Chondrocyte (in vitro differentiated cells): ENCODE measurements at regions not wholly inside any gene's neighbourhood (a gene's known extent, or its start where the extent isn't known, plus 50 kb on each side); places are given as distances from the start of the nearest gene placed in this dataset.

Experiments
- DNase-seq: peaks from one replicate; pipeline ENCODE4 v3.0.0; 2021; ENCODE audit warnings: mixed read lengths, low spot score
- H3K27ac Mint-ChIP-seq: one replicate; pipeline ENCODE4 v1.8.0; 2021; ENCODE audit warnings: mild to moderate bottlenecking, moderate library complexity, mixed read lengths; ENCODE audit not compliant: unreplicated experiment
- H3K27me3 Mint-ChIP-seq: 2 replicates; pipeline ENCODE4 v1.8.0; 2021; ENCODE audit warnings: low read depth, mixed read lengths
- H3K36me3 Mint-ChIP-seq: 2 replicates; pipeline ENCODE4 v1.8.0; 2021; ENCODE audit warnings: low read depth, mixed read lengths
- H3K4me1 Mint-ChIP-seq: 2 replicates; pipeline ENCODE4 v1.8.0; 2021; ENCODE audit warnings: low read depth, mild to moderate bottlenecking, mixed read lengths
- H3K4me3 Mint-ChIP-seq: one replicate; pipeline ENCODE4 v1.8.0; 2021; ENCODE audit warnings: mild to moderate bottlenecking, moderate library complexity, mixed read lengths; ENCODE audit not compliant: unreplicated experiment
- H3K9me3 Mint-ChIP-seq: 2 replicates; pipeline ENCODE4 v1.8.0; 2021; ENCODE audit warnings: low read depth, mixed read lengths
- TF ChIP-seq, protein P1 (sequence below): fragments of 200-600 bp; sonication (generic); IDR thresholded peaks from 2 replicates; pipeline ENCODE4 v1.5.0; 2021; ENCODE audit warnings: antibody characterized with exemption, mild to moderate bottlenecking, moderate library complexity

DNA sequence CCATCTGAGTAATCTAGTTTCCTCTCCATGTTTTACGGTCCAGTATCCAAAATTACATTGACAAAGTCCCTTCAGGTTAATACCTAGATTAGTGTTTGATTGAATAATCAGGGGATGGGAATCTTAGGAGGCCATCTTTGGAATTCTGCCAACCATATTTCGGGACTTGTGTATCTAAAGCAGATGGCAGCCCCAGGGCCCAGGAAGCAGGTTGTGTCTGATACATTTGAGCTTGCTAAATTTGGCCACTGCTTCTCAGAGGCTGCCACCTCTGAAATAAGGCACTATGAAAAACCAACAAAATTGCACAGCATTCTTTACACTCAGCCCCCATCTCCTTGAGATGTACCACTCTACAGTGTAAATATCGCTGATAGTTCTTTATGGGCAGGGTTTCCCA, 102.1 kb downstream of the ASB9 start:
- no peak for DNase-seq
- Mint-ChIP-seq H3K27ac (no peak overlapping the region), H3K36me3 (no peaks in the 10 kb centered on the region), H3K9me3 (peaks cover 2% of the 10 kb centered on the region), H3K27me3 (no peaks in the 10 kb centered on the region), H3K4me1 (no peaks in the 10 kb centered on the region), H3K4me3 (no peak overlapping the region)
- TF ChIP-seq, protein P1, sequence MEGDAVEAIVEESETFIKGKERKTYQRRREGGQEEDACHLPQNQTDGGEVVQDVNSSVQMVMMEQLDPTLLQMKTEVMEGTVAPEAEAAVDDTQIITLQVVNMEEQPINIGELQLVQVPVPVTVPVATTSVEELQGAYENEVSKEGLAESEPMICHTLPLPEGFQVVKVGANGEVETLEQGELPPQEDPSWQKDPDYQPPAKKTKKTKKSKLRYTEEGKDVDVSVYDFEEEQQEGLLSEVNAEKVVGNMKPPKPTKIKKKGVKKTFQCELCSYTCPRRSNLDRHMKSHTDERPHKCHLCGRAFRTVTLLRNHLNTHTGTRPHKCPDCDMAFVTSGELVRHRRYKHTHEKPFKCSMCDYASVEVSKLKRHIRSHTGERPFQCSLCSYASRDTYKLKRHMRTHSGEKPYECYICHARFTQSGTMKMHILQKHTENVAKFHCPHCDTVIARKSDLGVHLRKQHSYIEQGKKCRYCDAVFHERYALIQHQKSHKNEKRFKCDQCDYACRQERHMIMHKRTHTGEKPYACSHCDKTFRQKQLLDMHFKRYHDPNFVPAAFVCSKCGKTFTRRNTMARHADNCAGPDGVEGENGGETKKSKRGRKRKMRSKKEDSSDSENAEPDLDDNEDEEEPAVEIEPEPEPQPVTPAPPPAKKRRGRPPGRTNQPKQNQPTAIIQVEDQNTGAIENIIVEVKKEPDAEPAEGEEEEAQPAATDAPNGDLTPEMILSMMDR: no peak

DNA sequence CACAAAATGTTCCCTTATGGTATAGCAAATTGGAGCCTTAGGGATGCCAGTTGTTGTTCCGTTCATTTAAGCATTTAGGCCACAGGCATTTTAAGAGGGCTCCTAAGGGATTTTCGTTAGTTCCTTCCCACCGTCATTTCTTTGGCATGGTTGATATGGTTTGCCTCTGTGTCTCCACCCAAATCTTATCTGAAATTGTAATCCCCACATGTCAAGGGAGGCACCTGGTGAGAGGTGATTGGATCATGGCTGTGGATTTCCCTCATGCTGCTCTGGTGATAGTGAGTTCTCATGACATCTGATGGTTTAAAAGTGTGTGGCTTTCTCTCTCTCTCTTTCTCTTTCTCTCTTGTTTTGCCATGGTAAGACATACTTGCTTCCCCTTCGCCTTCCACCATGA, 104.1 kb downstream of the ASB9 start:
- DNase-seq: no peak
- H3K27ac Mint-ChIP-seq: no peak overlapping the region
- H3K36me3 Mint-ChIP-seq: no peaks in the 10 kb centered on the region
- H3K9me3 Mint-ChIP-seq: peaks cover 2% of the 10 kb centered on the region
- TF ChIP-seq, protein P1: no peak
- H3K4me1 Mint-ChIP-seq: no peaks in the 10 kb centered on the region
- no peaks in the 10 kb centered on the region for H3K27me3 Mint-ChIP-seq
- H3K4me3 Mint-ChIP-seq: no peak overlapping the region

DNA sequence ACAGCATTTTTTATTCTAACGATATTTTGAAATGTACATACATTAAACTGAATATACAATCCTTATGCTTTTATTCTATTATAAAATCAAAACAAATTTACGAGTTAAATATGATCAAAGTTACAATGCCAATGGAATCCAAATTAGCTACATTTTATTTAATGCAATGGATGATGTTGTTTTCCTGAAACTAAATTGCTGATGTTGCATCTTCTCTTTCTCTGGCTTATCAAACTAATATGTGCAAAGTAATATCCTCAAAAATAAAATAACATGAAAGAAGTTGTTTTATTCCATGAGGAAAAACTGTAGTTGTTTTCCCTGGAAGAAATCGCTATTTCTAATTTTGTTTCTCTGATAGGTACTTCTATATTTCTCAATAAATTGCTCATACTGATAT, 106.8 kb downstream of the ASB9 start:
- TF ChIP-seq, protein P1: no peak
- peaks cover 2% of the 10 kb centered on the region for H3K9me3 Mint-ChIP-seq
- no peaks in the 10 kb centered on the region for H3K27me3 Mint-ChIP-seq
- no peak overlapping the region for H3K4me3 Mint-ChIP-seq
- H3K4me1 Mint-ChIP-seq: no peaks in the 10 kb centered on the region
- DNase-seq: no peak
- H3K27ac Mint-ChIP-seq: no peak overlapping the region
- H3K36me3 Mint-ChIP-seq: no peaks in the 10 kb centered on the region

DNA sequence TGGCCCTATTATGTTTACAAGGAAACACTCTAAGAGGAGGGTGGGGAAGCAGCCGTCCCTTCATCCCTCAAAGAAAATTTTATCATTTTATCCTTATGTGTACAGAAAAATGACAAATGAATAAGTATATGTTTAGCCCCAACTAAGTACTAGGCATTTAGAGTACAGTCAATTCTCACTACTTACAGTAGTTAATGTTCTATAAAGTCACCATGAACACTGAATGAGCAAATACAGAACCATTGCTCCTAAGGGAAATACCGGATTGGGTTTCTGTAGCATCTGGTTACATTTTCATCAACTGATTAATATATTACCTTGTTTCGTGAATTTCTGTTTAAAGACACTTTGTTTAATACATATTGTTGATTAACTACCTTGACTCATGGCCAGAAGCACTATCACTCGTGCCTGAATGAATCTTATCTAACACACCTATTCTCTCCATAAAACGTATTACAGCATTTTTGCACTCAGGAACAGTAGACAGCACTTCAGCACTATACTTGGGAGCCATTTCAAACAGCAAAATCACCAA, 109.3 kb downstream of the ASB9 start:
- Mint-ChIP-seq H3K27ac (no peak overlapping the region), H3K4me3 (no peak overlapping the region), H3K36me3 (no peaks in the 10 kb centered on the region), H3K9me3 (no peaks in the 10 kb centered on the region), H3K27me3 (no peaks in the 10 kb centered on the region), H3K4me1 (no peaks in the 10 kb centered on the region)
- TF ChIP-seq, protein P1: no peak
- no peak for DNase-seq

DNA sequence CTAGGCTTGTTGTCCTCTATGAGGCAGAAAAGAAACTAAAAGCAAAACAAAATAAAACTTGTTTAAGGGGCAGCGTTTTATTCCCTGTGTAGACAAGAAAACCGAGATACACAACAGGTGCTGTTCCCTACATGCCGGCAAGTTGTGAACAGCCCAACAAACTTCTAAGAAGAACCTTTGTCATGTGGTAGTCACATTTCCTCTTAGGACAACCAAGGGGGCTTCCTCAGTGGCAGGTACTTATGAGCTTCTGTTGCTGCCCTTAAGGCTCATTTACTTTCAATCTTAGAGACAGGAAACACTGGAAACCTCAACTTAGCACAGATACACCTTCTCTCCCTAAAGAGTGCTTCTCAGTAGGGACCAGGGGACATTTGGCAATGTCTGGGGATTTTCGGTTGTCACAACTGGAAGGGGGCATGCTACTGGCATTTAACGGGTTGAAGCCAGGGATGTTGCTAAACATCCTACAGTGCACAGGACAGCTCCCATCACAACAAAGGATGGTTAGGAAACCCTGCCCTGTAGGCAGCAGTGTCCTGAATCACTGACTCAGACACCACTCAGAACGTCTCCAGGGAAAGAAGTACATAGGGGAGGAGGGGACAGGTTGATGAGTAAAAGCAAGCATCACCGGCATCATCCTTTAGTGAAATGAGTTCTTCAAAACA, 111.0 kb downstream of the ASB9 start:
- no peaks in the 10 kb centered on the region for H3K9me3 Mint-ChIP-seq
- H3K27ac Mint-ChIP-seq: no peak overlapping the region
- H3K4me3 Mint-ChIP-seq: no peak overlapping the region
- TF ChIP-seq, protein P1: no peak
- no peaks in the 10 kb centered on the region for H3K36me3 Mint-ChIP-seq
- H3K4me1 Mint-ChIP-seq: no peaks in the 10 kb centered on the region
- no peak for DNase-seq
- H3K27me3 Mint-ChIP-seq: peaks cover 5% of the 10 kb centered on the region
